ENCODE measurements at regions not wholly inside any gene's neighbourhood (a gene's known extent, or its start where the extent isn't known, plus 50 kb on each side); places are given as distances from the start of the nearest gene placed in this dataset.

DNA sequence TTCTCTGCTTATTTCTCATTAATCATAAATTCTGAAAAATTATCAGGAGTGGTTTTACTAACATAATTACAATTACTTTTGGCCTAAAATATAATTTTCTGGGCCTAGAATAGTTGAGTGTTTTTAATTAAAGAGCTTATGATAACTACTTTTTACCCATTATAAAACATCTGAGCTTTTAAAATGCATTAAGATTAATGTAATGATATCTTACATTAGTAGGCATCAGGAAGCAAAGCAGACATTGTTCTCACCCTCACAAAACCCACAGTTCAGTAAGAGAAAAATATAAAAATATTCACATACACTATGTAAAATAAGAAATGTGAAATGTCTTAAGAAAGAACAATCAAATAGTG lies 443.7 kb upstream of the SEMA3A start:
- TF ChIP-seq ARNTL (CRISPR knock-in tag; IDR thresholded peaks at IDR 0.05; ENCODE audit: borderline replicate concordance, low read depth) (no peak), TCF4 (CRISPR knock-in tag; IDR thresholded peaks at IDR 0.05; ENCODE audit: borderline replicate concordance) (peak; percentile 82; the same call in 1 of the 2 replicates), ISL1 (CRISPR knock-in tag; IDR thresholded peaks at IDR 0.05) (peak; percentile 90)
- ATAC-seq, result peak; percentile 42

DNA sequence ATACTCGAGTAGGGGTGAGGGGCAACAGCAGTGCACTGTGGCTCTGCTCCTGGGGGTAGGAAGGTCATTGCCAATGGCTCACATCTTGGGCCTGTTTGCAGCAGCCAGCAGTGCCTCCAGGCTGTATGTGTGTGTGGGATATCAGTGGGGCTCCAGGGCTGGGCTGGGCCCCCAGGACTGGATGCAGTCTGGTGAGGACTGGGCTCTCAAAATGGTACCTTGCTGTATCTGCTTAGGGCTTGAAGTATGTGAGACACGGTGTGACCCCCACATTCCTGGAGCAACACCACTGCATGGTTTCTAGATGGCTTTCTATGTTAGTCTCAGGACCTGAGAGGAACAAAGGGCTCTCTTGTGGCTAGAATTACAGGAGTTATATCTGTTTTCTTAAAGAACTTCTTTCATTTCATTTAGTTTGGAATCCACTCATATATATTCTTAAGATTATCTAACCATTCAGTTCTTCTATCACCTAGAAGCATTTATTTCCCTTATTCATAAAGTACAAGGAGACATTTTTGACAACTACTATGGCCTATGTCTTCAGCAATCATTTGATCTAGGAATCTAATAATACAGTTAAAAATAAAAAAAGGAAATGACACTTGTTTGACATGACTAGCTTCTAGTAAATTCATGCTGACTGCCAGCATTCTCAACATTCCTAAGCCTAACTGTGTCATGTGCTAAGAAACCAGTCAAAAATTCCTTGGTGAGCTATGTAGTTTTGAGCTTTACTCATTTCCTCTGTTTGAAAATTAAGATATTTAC lies 443.2 kb upstream of the SEMA3A start:
- TF ChIP-seq ESRRG (CRISPR knock-in tag; IDR thresholded peaks at IDR 0.05), result peak; percentile 49; the same call in 1 of the 2 replicates
- TF ChIP-seq ISL1 (CRISPR knock-in tag; IDR thresholded peaks at IDR 0.05), result peak; percentile 93
- TF ChIP-seq, protein P1, sequence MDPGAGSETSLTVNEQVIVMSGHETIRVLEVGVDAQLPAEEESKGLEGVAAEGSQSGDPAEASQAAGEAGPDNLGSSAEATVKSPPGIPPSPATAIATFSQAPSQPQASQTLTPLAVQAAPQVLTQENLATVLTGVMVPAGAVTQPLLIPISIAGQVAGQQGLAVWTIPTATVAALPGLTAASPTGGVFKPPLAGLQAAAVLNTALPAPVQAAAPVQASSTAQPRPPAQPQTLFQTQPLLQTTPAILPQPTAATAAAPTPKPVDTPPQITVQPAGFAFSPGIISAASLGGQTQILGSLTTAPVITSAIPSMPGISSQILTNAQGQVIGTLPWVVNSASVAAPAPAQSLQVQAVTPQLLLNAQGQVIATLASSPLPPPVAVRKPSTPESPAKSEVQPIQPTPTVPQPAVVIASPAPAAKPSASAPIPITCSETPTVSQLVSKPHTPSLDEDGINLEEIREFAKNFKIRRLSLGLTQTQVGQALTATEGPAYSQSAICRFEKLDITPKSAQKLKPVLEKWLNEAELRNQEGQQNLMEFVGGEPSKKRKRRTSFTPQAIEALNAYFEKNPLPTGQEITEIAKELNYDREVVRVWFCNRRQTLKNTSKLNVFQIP (CRISPR knock-in tag; IDR thresholded peaks at IDR 0.05; ENCODE audit: borderline replicate concordance, low read depth), result peak; percentile 83; the same call in 1 of the 2 replicates
- TF ChIP-seq, protein P2, sequence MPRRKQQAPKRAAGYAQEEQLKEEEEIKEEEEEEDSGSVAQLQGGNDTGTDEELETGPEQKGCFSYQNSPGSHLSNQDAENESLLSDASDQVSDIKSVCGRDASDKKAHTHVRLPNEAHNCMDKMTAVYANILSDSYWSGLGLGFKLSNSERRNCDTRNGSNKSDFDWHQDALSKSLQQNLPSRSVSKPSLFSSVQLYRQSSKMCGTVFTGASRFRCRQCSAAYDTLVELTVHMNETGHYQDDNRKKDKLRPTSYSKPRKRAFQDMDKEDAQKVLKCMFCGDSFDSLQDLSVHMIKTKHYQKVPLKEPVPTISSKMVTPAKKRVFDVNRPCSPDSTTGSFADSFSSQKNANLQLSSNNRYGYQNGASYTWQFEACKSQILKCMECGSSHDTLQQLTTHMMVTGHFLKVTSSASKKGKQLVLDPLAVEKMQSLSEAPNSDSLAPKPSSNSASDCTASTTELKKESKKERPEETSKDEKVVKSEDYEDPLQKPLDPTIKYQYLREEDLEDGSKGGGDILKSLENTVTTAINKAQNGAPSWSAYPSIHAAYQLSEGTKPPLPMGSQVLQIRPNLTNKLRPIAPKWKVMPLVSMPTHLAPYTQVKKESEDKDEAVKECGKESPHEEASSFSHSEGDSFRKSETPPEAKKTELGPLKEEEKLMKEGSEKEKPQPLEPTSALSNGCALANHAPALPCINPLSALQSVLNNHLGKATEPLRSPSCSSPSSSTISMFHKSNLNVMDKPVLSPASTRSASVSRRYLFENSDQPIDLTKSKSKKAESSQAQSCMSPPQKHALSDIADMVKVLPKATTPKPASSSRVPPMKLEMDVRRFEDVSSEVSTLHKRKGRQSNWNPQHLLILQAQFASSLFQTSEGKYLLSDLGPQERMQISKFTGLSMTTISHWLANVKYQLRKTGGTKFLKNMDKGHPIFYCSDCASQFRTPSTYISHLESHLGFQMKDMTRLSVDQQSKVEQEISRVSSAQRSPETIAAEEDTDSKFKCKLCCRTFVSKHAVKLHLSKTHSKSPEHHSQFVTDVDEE (CRISPR knock-in tag; IDR thresholded peaks at IDR 0.05), result peak; percentile 76
- no peak for TF ChIP-seq BACH2 (CRISPR knock-in tag; IDR thresholded peaks at IDR 0.05; ENCODE audit: borderline replicate concordance)
- TF ChIP-seq, protein P3, sequence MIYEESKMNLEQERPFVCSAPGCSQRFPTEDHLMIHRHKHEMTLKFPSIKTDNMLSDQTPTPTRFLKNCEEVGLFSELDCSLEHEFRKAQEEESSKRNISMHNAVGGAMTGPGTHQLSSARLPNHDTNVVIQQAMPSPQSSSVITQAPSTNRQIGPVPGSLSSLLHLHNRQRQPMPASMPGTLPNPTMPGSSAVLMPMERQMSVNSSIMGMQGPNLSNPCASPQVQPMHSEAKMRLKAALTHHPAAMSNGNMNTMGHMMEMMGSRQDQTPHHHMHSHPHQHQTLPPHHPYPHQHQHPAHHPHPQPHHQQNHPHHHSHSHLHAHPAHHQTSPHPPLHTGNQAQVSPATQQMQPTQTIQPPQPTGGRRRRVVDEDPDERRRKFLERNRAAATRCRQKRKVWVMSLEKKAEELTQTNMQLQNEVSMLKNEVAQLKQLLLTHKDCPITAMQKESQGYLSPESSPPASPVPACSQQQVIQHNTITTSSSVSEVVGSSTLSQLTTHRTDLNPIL (CRISPR knock-in tag; IDR thresholded peaks at IDR 0.05; ENCODE audit: low read depth), result peak; percentile 88
- peak; percentile 98 for ATAC-seq

DNA sequence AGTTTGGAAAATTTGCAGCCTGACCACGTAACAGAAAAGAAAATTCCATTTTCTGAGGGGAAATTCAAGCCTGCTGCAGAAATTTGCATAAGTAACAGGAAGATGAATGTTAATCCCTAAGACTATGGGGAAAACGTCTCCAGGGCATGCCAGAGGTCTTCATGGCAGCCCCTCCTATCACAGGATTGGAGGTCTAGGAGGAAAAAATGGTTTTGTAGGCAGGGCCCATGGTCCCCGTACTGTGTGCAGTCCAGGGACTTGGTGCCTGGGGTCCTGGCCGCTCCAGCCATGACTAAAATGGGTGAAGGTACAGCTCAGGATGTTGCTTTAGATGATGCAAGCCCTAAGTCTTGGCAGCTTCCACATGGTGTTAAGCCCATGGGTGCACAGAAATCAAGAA lies 437.3 kb upstream of the SEMA3A start:
- ATAC-seq, result no peak
- TF ChIP-seq SNAI2 (CRISPR knock-in tag; IDR thresholded peaks at IDR 0.05) (no peak), TCF4 (CRISPR knock-in tag; IDR thresholded peaks at IDR 0.05; ENCODE audit: borderline replicate concordance) (no peak), ZNF565 (CRISPR knock-in tag; conservative IDR thresholded peaks at IDR 0.05; ENCODE audit: low read depth) (no peak), TOX (CRISPR knock-in tag; IDR thresholded peaks at IDR 0.05; ENCODE audit: borderline replicate concordance) (no peak), BACH2 (CRISPR knock-in tag; IDR thresholded peaks at IDR 0.05; ENCODE audit: borderline replicate concordance) (no peak), ESRRG (CRISPR knock-in tag; IDR thresholded peaks at IDR 0.05) (no peak), ARNTL (CRISPR knock-in tag; IDR thresholded peaks at IDR 0.05; ENCODE audit: borderline replicate concordance, low read depth) (no peak), PPARA (CRISPR knock-in tag; IDR thresholded peaks at IDR 0.05; ENCODE audit: borderline replicate concordance) (no peak), ZFP30 (CRISPR knock-in tag; IDR thresholded peaks at IDR 0.05) (no peak), ZNF70 (CRISPR knock-in tag; IDR thresholded peaks at IDR 0.05) (no peak), RARB (CRISPR knock-in tag; IDR thresholded peaks at IDR 0.05) (no peak), ZNF8 (CRISPR knock-in tag; IDR thresholded peaks at IDR 0.05) (no peak)
- TF ChIP-seq, protein P3 (CRISPR knock-in tag; IDR thresholded peaks at IDR 0.05; ENCODE audit: low read depth), result no peak
- TF ChIP-seq, protein P2 (CRISPR knock-in tag; IDR thresholded peaks at IDR 0.05), result no peak
- TF ChIP-seq, protein P4, sequence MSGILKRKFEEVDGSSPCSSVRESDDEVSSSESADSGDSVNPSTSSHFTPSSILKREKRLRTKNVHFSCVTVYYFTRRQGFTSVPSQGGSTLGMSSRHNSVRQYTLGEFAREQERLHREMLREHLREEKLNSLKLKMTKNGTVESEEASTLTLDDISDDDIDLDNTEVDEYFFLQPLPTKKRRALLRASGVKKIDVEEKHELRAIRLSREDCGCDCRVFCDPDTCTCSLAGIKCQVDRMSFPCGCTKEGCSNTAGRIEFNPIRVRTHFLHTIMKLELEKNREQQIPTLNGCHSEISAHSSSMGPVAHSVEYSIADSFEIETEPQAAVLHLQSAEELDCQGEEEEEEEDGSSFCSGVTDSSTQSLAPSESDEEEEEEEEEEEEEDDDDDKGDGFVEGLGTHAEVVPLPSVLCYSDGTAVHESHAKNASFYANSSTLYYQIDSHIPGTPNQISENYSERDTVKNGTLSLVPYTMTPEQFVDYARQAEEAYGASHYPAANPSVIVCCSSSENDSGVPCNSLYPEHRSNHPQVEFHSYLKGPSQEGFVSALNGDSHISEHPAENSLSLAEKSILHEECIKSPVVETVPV (CRISPR knock-in tag; IDR thresholded peaks at IDR 0.05), result no peak
